ENCODE measurements at regions not wholly inside any gene's neighbourhood (a gene's known extent, or its start where the extent isn't known, plus 50 kb on each side); places are given as distances from the start of the nearest gene placed in this dataset.

DNA sequence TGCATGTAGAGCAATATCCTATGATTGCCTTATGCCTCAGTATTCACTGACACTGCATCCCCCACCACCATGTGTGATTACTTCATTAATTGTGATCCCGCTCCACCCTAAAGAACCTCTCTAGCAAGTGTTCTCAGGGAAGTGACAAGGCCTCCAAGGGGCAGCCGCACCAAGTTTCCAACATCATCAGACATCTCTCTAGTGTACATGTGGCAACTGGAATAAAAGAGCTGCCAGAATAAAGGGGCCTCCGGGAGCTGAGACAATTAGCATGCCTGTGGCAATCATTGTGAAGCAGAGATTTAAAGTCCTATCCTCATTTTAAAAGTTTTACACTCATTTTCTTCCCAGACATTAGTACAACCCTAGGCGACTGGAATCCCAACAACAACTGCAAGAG, 902.1 kb upstream of the SEMA6D start:
- TF ChIP-seq, protein P1, sequence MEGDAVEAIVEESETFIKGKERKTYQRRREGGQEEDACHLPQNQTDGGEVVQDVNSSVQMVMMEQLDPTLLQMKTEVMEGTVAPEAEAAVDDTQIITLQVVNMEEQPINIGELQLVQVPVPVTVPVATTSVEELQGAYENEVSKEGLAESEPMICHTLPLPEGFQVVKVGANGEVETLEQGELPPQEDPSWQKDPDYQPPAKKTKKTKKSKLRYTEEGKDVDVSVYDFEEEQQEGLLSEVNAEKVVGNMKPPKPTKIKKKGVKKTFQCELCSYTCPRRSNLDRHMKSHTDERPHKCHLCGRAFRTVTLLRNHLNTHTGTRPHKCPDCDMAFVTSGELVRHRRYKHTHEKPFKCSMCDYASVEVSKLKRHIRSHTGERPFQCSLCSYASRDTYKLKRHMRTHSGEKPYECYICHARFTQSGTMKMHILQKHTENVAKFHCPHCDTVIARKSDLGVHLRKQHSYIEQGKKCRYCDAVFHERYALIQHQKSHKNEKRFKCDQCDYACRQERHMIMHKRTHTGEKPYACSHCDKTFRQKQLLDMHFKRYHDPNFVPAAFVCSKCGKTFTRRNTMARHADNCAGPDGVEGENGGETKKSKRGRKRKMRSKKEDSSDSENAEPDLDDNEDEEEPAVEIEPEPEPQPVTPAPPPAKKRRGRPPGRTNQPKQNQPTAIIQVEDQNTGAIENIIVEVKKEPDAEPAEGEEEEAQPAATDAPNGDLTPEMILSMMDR (IDR thresholded peaks at IDR 0.05): no peak
- TF ChIP-seq ZFX (IDR thresholded peaks at IDR 0.05; ENCODE audit: borderline replicate concordance): no peak
